Esophagus mucosa (tissue), 1 donor: ENCODE measurements at regions not wholly inside any gene's neighbourhood (a gene's known extent, or its start where the extent isn't known, plus 50 kb on each side); places are given as distances from the start of the nearest gene placed in this dataset.
"Not testable (repeated sequence)": the region's sequence is repeated elsewhere in the genome, so short reads cannot be mapped to it uniquely, and the experiment has no call there.

Experiments
- ATAC-seq: fragments of 200-7000 bp; cut with Tn5 transposase; one replicate; pipeline ENCODE4 v1.9.1; 2020
- donor health status: DM: yes; HTN: yes; CAD: no.

GRCh38 chr20:61056627-61057442 is 195.2 kb upstream of the CDH4 start:
- ATAC-seq = no peak

- ATAC-seq = no peak
Observed at GRCh38 chr20:61057443-61058121, 194.5 kb upstream of the CDH4 start.

GRCh38 chr20:61061981-61062380 is 190.1 kb upstream of the CDH4 start:
- no peak for ATAC-seq

DNA sequence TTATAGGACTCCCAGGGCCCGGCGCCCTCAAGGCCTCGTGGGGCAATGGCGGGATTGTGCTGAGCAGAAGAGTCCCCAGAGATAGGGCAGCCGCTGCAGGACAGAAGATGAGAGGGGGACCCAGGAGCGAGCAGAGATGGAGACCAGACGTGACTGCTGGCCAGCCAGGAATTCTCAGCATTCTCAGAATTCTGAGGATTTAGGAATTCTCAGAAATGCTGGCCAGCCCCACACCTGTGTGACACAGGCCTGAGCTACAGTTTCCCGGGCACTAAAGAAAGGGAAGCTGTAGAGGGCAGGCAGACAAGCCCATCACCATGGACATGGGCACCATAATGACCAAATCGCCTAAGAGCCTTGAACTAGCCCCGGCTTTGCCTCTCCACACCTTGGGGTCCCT is 186.2 kb upstream of the CDH4 start:
- no peak for ATAC-seq

DNA sequence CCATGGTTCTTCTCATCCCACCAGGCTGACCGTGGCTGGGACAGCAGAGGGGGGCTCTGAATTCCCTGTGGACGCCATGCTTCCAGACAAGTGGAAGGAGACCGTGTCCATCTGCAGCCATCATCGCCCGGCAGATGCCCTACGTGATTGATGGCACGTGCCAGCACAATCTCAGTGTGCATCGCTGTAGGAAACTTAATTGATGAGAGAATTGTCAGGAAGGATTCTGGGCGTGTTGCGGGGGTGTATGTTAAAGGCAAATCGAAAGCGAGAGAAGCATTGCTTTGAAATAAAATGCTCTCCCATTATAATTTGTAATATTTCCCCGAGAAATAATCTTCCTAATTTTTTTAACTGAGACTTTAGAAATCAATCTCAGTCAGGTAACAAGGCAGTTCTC is 185.5 kb upstream of the CDH4 start:
- ATAC-seq = no peak

DNA sequence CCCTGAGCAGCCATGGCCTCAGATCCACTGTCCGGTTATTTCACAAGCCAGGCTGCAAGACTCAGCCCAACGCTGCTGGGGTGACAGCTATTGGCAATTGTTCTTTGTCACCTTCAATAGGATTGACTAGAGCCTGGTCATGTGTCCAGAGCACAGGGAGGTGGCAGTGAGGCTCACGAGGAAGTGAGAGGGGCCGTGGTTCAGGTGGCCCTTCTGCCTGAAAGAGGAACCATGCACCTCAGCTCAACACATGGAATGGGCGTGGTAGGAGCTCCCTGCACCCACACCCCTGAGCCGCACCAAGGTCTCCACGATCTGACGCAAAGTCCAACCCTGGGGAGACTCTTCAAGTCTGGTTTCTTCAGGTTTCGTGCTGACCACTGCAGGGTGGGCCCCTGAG is 184.8 kb upstream of the CDH4 start:
- no peak for ATAC-seq

DNA sequence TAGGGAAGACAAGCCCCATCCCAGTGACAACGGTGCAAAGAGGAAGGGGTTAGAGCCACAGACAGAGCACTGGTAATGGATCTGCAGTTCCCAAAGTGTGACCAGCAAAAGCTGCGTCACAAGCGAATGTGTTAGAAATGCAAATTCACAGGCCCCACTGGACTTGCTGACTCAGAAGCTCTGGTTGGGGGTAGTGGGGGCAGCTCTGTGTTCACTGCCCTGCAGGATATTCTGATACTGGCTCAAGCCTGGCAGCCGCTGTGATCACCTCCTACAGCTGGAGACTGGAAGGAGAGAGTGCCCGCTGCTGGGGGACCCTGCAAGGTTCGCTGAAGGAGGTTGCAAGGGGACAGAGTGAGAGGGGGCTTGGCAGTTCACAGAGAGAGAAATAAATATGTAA is 179.7 kb upstream of the CDH4 start:
- ATAC-seq = no peak

GRCh38 chr20:61073376-61073775 is 178.7 kb upstream of the CDH4 start:
- no peak for ATAC-seq

- ATAC-seq = no peak
Observed at GRCh38 chr20:61082720-61083119, 169.3 kb upstream of the CDH4 start.

GRCh38 chr20:61083431-61083830 is 168.6 kb upstream of the CDH4 start:
- ATAC-seq = no peak

DNA sequence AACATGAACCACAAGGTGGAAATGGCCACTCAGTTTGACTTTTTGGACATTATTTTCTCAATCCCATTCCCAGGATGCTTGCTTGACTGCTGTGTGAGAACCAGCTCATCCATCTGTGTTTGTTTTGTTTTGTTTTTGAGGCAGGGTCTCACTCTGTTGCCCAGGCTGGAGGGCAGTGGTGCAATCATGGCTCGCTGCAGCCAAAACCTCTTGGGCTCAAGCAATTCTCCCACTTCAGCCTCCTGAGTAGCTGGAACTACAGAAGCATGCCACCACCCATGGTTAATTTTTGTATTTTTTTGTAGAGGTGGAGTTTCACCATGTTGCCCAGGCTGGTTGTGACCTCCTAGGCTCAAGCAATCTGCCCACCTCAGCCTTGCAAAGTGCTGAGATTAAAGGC is 166.0 kb upstream of the CDH4 start:
- ATAC-seq = no peak

GRCh38 chr20:61090541-61090940 is 161.5 kb upstream of the CDH4 start:
- ATAC-seq = no peak

- ATAC-seq = no peak
Observed at GRCh38 chr20:61092251-61092650, 159.8 kb upstream of the CDH4 start.

- ATAC-seq = no peak
Observed at GRCh38 chr20:61094581-61094980, 157.5 kb upstream of the CDH4 start.

GRCh38 chr20:61096463-61096862 is 155.6 kb upstream of the CDH4 start:
- no peak for ATAC-seq

DNA sequence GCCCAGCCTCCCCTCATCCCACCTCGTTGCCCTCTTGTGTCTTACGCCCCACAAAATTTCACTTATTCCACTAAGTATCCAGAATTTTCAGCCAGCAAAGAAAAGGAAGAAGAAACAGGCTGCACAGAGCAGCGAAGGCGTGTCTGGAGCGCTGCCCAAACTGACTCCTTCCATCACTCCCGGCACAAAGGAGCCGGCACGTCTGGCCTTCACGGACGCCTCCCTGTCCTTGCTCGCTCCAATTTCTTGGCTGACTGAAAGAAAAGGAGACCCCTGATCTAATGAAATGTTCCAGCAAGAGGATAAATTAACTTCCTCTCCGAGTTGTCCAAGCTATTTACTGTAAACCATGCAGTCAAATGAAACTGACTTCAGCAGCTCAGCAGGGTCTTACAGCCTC is 152.3 kb upstream of the CDH4 start:
- ATAC-seq = no peak

DNA sequence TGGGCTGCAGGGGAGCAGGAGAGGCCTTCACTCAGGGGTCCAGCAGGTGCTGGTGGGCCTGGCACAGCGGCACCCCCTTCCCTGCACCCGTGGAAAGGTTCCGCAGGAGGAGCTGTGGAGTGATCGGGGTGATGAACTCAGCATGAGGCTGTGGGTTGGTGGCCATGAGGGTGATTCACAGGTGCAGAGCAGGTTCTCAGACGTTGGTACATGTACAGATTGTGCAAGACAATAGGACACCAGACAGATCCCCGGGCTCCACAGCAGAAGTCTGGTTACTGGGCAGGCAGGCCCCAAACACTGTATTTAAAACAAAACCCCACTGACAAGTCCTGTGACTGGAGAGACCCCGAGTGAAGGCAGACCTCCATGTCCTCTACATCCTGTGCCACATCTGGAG is 151.6 kb upstream of the CDH4 start:
- peak; percentile 74 for ATAC-seq

DNA sequence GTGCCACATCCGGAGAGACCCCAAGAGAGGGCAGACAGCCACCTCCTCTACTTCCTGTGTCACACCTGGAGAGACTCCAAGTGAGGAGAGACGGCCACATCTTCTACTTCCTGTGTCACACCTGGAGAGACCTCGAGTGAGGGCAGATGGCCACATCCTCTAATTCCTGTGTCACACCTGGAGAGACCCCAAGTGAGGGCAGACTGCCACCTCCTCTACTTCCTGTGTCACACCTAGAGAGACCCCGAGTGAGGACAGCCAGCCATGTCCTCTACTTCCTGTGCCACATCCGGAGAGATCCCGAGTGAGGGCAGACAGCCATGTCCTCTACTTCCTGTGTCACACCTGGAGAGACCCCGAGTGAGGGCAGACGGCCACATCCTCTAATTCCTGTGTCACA is 150.7 kb upstream of the CDH4 start:
- not testable (repeated sequence) for ATAC-seq

GRCh38 chr20:61104232-61104631 is 147.8 kb upstream of the CDH4 start:
- no peak for ATAC-seq

DNA sequence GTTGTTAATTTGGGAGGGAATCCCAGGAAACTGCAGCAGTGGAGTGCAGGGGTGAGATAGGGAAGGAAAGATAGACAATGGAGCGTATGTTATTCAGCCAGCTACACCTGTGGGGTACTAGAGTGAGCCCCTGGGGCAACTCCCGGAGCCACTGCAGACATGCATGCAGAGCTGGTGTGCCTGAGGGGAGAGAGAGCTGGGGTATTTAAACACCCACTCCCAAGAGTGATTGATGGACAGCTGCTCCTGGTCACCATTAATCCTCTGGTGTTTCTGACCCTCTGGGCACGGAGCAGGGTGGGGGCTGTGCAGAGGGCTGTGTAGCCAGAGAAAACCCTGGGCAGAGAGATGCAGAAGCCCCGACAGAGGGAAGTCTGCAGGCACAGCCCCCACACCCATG is 146.7 kb upstream of the CDH4 start:
- no peak for ATAC-seq

- ATAC-seq = no peak
Observed at GRCh38 chr20:61106438-61106837, 145.6 kb upstream of the CDH4 start.

- ATAC-seq = no peak
Observed at GRCh38 chr20:61109221-61109805, 142.7 kb upstream of the CDH4 start.

DNA sequence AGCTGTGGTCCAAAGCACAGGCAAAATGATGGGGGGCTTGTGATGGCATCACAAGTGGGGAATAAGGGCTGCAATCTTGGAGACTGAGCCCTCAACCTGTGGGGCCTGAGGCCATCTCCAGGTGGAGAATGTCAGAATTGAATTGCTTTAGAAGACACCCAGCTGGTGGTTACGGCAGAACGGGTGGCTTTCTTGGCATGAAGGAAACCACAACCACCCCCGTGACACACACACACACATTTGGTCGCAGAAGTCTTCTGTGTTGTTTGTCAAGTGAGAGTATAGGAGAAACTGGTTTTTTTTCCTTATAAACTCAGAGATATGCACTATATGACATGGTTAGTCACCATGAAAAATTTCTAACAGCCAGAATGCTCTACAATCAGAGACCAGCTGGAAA is 139.5 kb upstream of the CDH4 start:
- no peak for ATAC-seq

GRCh38 chr20:61113731-61114130 is 138.3 kb upstream of the CDH4 start:
- no peak for ATAC-seq
